ENCODE measurements at regions not wholly inside any gene's neighbourhood (a gene's known extent, or its start where the extent isn't known, plus 50 kb on each side); places are given as distances from the start of the nearest gene placed in this dataset.
"Not testable (repeated sequence)": the region's sequence is repeated elsewhere in the genome, so short reads cannot be mapped to it uniquely, and the experiment has no call there.

DNA sequence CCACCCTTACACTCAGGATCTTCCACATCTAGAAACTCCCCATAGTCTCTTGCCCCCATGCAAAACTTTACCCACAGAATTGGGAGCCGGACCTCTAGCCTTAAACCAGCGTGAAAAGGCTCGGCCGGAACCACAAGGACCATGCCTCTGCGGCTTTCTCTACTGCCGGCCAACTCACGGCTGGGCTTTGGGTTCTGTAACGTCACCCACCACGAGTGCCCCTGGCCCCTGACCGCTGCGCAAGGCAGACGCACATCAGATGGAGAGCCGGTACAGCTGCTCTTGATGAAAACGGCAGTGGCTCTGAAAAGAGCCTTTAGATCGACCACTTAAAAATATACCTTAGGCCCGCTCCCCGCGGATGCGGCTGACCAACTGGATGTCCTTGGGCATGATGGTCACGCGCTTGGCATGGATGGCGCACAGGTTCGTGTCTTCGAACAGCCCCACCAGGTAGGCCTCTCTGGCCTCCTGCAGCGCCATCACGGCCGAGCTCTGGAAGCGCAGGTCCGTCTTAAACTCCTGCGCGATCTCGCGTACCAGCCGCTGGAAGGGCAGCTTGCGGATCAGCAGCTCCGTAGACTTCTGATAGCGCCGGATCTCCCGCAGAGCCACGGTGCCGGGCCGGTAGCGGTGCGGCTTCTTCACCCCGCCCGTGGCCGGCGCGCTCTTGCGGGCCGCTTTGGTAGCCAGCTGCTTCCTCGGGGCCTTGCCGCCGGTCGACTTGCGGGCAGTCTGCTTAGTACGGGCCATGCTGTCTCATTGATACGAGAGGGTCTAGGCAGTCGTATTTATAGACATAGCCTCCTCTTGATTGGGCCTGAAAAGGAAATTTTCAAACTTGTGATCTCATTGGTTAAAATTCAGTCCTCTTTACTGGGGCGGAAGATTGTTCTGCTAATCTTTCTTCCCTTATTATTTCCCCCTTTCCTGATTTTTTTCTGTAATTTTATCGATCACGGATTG is 66.3 kb downstream of the FAM72C start:
- DNase-seq (ENCODE audit: low spot score): peak; percentile 21
- H3K27ac Mint-ChIP-seq; intact Hi-C loops (cut with micrococcal nuclease): not testable (repeated sequence)

DNA sequence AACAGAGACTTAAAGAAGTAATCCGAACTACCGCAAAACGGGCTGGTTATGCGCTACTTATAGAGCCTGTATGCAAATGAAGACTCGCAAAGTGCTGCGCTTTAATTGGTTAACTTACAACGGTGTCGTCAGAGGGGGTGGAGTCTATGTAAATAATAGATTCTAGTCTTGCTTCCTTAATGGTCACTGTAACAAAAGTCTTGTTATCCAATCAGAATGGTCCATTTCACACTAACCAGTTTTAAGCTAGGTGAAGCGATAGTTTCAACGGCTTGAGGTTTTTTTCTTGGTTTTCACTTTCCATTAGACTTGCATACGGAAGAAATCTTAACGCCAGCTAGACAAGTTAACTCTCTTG is 67.2 kb downstream of the FAM72C start:
- H3K36me3 Mint-ChIP-seq (ENCODE audit: low read depth); H3K27ac Mint-ChIP-seq; intact Hi-C loops (cut with micrococcal nuclease); H3K4me1 Mint-ChIP-seq (ENCODE audit: low read depth); H3K4me3 Mint-ChIP-seq (ENCODE audit: low read depth); H3K9me3 Mint-ChIP-seq; H3K27me3 Mint-ChIP-seq (ENCODE audit: low read depth); DNase-seq (ENCODE audit: low spot score): not testable (repeated sequence)

More for the DNA sequence above, 66.3 kb downstream of the FAM72C start:
- H3K9me3 Mint-ChIP-seq; H3K4me1 Mint-ChIP-seq (ENCODE audit: low read depth); H3K36me3 Mint-ChIP-seq (ENCODE audit: low read depth); H3K27me3 Mint-ChIP-seq (ENCODE audit: low read depth): not testable (repeated sequence)
- peak overlapping the region; percentile 75 for H3K4me3 Mint-ChIP-seq (ENCODE audit: low read depth)

DNA sequence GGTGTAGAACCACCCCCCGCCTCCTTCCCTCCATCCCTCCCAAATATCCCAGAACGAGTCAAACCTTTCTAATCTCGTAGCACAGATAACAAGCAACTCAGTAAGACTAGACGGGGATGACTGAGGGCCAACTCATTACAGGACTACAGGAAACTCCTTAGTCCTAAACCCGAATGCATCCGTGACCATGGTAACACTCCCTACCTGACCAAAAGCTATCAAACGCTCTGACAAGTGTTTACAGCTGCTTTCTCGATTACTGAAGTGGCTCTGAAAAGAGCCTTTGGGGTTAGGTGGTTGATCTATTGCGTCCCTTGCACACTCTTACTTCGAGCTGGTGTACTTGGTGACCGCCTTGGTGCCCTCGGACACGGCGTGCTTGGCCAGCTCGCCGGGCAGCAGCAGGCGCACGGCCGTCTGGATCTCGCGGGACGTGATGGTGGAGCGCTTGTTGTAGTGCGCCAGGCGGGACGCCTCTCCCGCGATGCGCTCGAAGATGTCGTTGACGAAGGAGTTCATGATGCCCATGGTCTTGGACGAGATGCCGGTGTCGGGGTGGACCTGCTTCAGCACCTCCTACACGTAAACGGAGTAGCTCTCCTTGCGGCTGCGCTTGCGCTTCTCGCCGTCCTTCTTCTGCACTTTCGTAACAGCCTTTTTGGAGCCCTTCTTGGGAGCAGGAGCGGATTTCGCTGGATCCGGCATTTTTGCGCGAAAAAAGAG is 67.7 kb downstream of the FAM72C start:
- H3K4me1 Mint-ChIP-seq (ENCODE audit: low read depth); H3K4me3 Mint-ChIP-seq (ENCODE audit: low read depth); DNase-seq (ENCODE audit: low spot score); H3K27me3 Mint-ChIP-seq (ENCODE audit: low read depth); intact Hi-C loops (cut with micrococcal nuclease); H3K27ac Mint-ChIP-seq; H3K9me3 Mint-ChIP-seq; H3K36me3 Mint-ChIP-seq (ENCODE audit: low read depth): not testable (repeated sequence)

DNA sequence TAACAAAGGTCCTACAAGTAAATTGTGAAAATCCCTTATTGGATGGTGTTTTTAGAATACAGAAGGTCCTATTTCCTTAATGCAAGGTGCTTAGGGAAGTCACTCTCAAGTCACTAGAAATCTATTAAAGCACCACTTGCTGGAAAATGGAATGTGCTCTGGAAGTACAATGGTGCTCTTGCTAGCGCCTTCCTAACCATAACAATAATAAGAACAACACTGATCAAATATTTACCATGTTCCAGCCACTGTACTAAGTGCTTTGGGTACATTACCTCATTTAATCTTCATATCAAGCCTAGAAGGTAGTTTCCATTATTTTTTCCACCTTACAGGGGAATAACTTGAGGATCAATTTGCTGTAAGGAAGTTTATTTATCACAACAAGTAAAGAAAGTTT is 75.4 kb downstream of the FAM72C start:
- H3K4me3 Mint-ChIP-seq (ENCODE audit: low read depth); H3K36me3 Mint-ChIP-seq (ENCODE audit: low read depth); intact Hi-C loops (cut with micrococcal nuclease); DNase-seq (ENCODE audit: low spot score); H3K4me1 Mint-ChIP-seq (ENCODE audit: low read depth); H3K27ac Mint-ChIP-seq; H3K27me3 Mint-ChIP-seq (ENCODE audit: low read depth); H3K9me3 Mint-ChIP-seq: not testable (repeated sequence)

GRCh38 chr1:143884932-143885574 is 86.7 kb downstream of the FAM72C start:
- H3K27me3 Mint-ChIP-seq (ENCODE audit: low read depth); H3K4me1 Mint-ChIP-seq (ENCODE audit: low read depth); H3K36me3 Mint-ChIP-seq (ENCODE audit: low read depth); H3K27ac Mint-ChIP-seq; intact Hi-C loops (cut with micrococcal nuclease); H3K4me3 Mint-ChIP-seq (ENCODE audit: low read depth); H3K9me3 Mint-ChIP-seq: not testable (repeated sequence)
- peak; percentile 48 for DNase-seq (ENCODE audit: low spot score)

DNA sequence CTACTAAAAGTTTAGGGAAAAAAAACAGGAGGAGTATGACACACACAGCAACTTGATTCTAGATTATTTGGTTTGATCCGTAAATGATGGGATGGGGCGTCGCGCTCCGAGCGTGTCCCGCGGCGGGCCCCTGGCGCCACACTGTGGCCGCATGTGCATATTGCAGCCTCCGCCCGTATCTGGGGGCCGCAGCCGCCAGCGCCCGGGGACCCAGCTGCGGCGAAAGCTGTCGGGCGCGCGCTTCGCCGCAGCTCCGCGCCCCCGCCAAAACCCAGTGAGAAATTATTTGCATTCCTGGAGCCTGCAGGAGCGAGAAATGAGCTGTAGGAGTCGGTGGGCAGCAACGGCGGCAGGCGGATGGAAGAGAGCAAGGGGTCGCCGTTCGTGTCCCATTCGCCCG is 87.3 kb downstream of the FAM72C start:
- intact Hi-C loops (cut with micrococcal nuclease); H3K9me3 Mint-ChIP-seq; H3K27ac Mint-ChIP-seq; H3K27me3 Mint-ChIP-seq (ENCODE audit: low read depth); H3K36me3 Mint-ChIP-seq (ENCODE audit: low read depth); H3K4me1 Mint-ChIP-seq (ENCODE audit: low read depth): not testable (repeated sequence)
- DNase-seq (ENCODE audit: low spot score): peak; percentile 33
- H3K4me3 Mint-ChIP-seq (ENCODE audit: low read depth): peak overlapping the region; percentile 57

DNA sequence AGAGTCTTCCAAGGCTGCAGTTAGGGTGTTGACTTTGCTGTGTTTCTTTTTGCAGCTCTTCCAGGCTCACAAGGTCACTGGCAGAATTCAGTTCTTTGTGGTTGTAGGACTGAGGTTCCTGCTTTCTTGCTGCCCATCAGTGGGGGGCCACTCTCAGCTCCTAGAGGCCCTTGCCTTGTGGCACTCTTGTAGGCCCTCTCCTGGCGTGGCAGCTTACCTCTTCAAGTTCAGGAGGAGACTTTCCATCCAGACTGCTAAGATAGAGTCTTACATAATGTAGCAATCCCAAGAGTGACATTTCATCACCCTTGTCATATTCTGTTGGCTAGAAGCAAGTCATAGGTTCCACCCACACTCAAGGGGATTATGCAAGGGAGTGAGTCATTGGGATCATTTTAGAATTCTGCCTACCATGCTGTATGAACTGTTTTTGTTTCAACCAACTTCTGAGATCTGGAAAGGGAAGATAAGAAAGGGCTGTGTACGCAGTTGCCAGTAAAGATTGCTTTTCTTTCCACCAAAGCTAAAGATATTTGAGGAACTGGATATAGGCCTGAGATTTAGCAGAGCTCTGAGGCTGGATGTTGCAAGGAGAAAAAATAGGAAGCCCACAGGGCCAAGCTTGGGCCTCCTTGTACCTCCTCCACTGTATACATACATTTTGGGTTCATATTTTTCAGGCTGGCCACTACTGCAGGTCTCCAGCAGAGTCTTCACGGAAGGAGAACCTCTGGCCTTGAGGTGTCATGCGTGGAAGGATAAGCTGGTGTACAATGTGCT is 91.8 kb downstream of the FAM72C start:
- H3K9me3 Mint-ChIP-seq; H3K27ac Mint-ChIP-seq; intact Hi-C loops (cut with micrococcal nuclease); H3K4me1 Mint-ChIP-seq (ENCODE audit: low read depth); H3K36me3 Mint-ChIP-seq (ENCODE audit: low read depth); H3K4me3 Mint-ChIP-seq (ENCODE audit: low read depth); DNase-seq (ENCODE audit: low spot score); H3K27me3 Mint-ChIP-seq (ENCODE audit: low read depth): not testable (repeated sequence)

- H3K27me3 Mint-ChIP-seq (ENCODE audit: low read depth); H3K4me3 Mint-ChIP-seq (ENCODE audit: low read depth); H3K9me3 Mint-ChIP-seq; H3K36me3 Mint-ChIP-seq (ENCODE audit: low read depth); intact Hi-C loops (cut with micrococcal nuclease); H3K4me1 Mint-ChIP-seq (ENCODE audit: low read depth); DNase-seq (ENCODE audit: low spot score); H3K27ac Mint-ChIP-seq: not testable (repeated sequence)
Measured at GRCh38 chr1:143875947-143876346, 95.8 kb downstream of the FAM72C start.

DNA sequence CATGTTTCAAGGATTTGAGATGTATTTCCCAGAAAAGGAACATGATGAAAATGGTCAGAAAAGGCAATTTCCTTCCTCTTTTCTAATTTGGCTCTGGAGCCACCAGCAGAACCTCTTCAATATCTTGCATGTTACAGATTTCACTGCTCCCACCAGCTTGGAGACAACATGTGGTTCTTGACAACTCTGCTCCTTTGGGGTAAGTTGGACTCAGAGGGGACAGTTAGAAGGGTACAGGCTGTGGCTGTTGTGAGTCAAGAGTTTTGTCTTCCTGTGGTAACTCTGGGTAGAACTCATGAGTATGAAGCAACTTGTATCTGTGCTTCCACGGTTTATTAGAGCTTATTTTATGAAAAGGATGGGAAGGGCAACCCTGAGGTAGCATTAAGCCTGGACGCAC is 97.2 kb downstream of the FAM72C start:
- DNase-seq (ENCODE audit: low spot score); intact Hi-C loops (cut with micrococcal nuclease); H3K4me3 Mint-ChIP-seq (ENCODE audit: low read depth); H3K36me3 Mint-ChIP-seq (ENCODE audit: low read depth); H3K27me3 Mint-ChIP-seq (ENCODE audit: low read depth); H3K4me1 Mint-ChIP-seq (ENCODE audit: low read depth); H3K9me3 Mint-ChIP-seq; H3K27ac Mint-ChIP-seq: not testable (repeated sequence)

DNA sequence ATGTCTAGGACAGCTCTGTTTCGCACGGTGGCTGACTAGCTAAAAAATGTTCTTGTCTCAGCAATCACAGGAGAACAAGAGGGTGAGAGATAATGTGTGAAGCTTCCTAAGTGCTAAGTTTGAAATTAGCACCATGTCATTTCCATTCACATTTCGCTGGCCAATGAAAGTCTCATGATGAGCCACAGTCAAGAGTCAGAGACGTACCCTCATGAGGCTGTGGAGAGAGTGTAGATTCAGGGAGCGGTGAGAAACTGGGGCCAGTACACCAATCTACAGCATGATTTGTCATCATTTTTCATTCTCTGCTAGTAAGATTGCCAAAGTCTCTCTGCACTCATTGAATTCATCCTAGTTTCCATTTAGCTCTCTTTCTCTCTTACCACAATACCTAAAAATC is 98.1 kb downstream of the FAM72C start:
- H3K4me1 Mint-ChIP-seq (ENCODE audit: low read depth); H3K27me3 Mint-ChIP-seq (ENCODE audit: low read depth); H3K36me3 Mint-ChIP-seq (ENCODE audit: low read depth); intact Hi-C loops (cut with micrococcal nuclease); H3K9me3 Mint-ChIP-seq; DNase-seq (ENCODE audit: low spot score); H3K4me3 Mint-ChIP-seq (ENCODE audit: low read depth); H3K27ac Mint-ChIP-seq: not testable (repeated sequence)

DNA sequence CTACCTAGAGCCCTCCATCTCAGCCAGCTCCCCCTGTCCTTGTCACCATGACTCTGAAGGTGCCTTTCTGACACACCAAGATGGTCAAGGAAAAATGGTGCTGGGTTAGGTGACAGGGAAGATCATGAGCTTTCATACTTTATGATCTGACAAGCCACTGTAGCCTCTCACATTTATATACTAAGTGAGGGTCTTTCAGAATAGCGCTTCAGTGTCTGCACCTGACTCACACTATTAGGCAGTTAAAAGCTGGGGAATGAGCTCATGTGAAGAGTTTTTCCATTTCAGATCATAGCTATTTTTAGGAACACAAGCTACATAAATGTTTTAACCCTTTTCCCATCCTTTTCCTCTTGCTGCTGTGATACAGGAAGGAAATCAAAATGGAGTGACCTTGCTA is 101.4 kb downstream of the FAM72C start:
- intact Hi-C loops (cut with micrococcal nuclease); H3K27ac Mint-ChIP-seq; H3K27me3 Mint-ChIP-seq (ENCODE audit: low read depth); DNase-seq (ENCODE audit: low spot score); H3K4me3 Mint-ChIP-seq (ENCODE audit: low read depth); H3K36me3 Mint-ChIP-seq (ENCODE audit: low read depth); H3K4me1 Mint-ChIP-seq (ENCODE audit: low read depth); H3K9me3 Mint-ChIP-seq: not testable (repeated sequence)

- DNase-seq (ENCODE audit: low spot score); H3K36me3 Mint-ChIP-seq (ENCODE audit: low read depth); H3K27ac Mint-ChIP-seq; H3K27me3 Mint-ChIP-seq (ENCODE audit: low read depth); intact Hi-C loops (cut with micrococcal nuclease); H3K4me1 Mint-ChIP-seq (ENCODE audit: low read depth); H3K9me3 Mint-ChIP-seq; H3K4me3 Mint-ChIP-seq (ENCODE audit: low read depth): not testable (repeated sequence)
Measured at GRCh38 chr1:143867590-143868220, 104.1 kb downstream of the FAM72C start.
